ENCODE measurements at regions not wholly inside any gene's neighbourhood (a gene's known extent, or its start where the extent isn't known, plus 50 kb on each side); places are given as distances from the start of the nearest gene placed in this dataset.
"Not testable (repeated sequence)": the region's sequence is repeated elsewhere in the genome, so short reads cannot be mapped to it uniquely, and the experiment has no call there.

GRCh38 chr21:5222996-5223782, 5298.2 kb upstream of the TPTE start:
- TF ChIP-seq SP1 (IDR thresholded peaks at IDR 0.05; ENCODE audit: low read depth, low read length); YY1 (IDR thresholded peaks at IDR 0.05; ENCODE audit: low read depth, low read length); MAFK (IDR thresholded peaks at IDR 0.05; ENCODE audit: low read depth, low read length); RFX5 (IDR thresholded peaks at IDR 0.05; ENCODE audit: borderline replicate concordance, low read depth, low read length); CTCF (IDR thresholded peaks at IDR 0.05; ENCODE audit: control extremely low read depth in 1 of 3, insufficient read depth in 1 of 3, low read depth in 1 of 3, low read length in 3 of 3); KDM1A (IDR thresholded peaks at IDR 0.05; ENCODE audit: borderline replicate concordance, low read length); SRF (IDR thresholded peaks at IDR 0.05; ENCODE audit: low read depth, low read length); POLR2AphosphoS5 (IDR thresholded peaks at IDR 0.05; ENCODE audit: low read depth, low read length); EP300 (IDR thresholded peaks at IDR 0.05; ENCODE audit: borderline replicate concordance in 1 of 2, low read depth in 2 of 2, low read length in 2 of 2); SIN3A (conservative IDR thresholded peaks at IDR 0.05 in 1 of 2, IDR thresholded peaks at IDR 0.05 in 1 of 2; ENCODE audit: low read depth in 1 of 2, low read length in 2 of 2); CHD2 (IDR thresholded peaks at IDR 0.05; ENCODE audit: low read length); ATF2 (IDR thresholded peaks at IDR 0.05; ENCODE audit: low read length): not testable (repeated sequence)

Data from H1 (cell line).